Prostate gland (tissue), 2 donors: ENCODE measurements at regions not wholly inside any gene's neighbourhood (a gene's known extent, or its start where the extent isn't known, plus 50 kb on each side); places are given as distances from the start of the nearest gene placed in this dataset.

ENCODE experiments used
- POLR2A ChIP-seq: fragments of 450-650 bp; IDR thresholded peaks from one replicate; pipeline ENCODE4 v1.6.1; 2016; ENCODE audit warnings: antibody characterized with exemption, mild to moderate bottlenecking
- POLR2AphosphoS5 ChIP-seq: sonication (generic); formaldehyde crosslinking; IDR thresholded peaks from one replicate; pipeline ENCODE4 v1.6.1; 2017; ENCODE audit warnings: antibody characterized with exemption
- TF ChIP-seq, protein P1 (sequence below), 4 experiments: fragments of 200-600 bp in 2 of 4; fragments of 450-650 bp in 2 of 4; sonication (generic) in 2 of 4; IDR thresholded peaks; 1 replicate in 3 of 4; 2 replicates in 1 of 4; pipeline ENCODE4 v1.5.1; 2016 to 2019; ENCODE audit warnings: antibody characterized with exemption in 4 of 4, mild to moderate bottlenecking in 2 of 4, moderate library complexity in 2 of 4

DNA sequence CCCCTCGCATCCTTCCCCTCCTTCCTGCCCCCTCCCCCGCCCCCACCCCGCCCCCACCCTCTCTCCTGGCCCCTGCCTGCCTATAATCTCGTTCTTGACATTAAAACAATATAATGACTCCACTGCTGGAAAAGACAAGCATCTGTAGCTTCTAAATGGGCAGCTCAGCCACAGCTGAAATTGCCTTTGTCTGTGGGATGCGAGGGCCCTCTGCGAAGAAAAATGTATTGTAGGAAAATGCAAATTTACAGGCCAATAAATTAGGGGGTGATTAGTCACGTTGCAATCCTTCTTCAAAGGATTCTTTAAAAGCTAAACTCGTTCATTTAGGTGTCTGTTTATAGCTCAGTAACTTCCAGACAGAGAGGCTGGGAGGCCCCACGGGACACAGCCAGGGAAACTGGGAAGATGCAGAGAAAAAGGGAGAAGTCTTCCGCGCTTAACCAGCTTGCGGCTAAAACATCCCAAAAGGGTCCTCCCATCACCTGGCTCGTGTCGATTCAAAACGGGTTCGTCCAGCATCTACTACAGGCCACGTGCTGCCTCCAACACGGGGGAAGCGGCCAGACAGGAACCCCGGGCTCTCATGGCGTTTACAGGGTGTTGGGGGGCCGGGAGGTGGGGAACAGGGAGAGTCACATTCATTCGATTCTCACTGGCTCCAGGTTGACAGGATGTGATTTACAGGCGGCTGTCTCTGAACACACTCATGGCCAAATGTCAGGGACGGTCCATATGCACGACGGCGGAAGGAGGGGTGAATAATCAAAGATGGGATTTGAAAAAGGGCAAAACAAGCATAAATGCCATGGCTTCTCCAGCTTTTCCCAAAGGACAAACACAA lies 100.5 kb upstream of the ZBTB40 start:
- TF ChIP-seq, protein P1, sequence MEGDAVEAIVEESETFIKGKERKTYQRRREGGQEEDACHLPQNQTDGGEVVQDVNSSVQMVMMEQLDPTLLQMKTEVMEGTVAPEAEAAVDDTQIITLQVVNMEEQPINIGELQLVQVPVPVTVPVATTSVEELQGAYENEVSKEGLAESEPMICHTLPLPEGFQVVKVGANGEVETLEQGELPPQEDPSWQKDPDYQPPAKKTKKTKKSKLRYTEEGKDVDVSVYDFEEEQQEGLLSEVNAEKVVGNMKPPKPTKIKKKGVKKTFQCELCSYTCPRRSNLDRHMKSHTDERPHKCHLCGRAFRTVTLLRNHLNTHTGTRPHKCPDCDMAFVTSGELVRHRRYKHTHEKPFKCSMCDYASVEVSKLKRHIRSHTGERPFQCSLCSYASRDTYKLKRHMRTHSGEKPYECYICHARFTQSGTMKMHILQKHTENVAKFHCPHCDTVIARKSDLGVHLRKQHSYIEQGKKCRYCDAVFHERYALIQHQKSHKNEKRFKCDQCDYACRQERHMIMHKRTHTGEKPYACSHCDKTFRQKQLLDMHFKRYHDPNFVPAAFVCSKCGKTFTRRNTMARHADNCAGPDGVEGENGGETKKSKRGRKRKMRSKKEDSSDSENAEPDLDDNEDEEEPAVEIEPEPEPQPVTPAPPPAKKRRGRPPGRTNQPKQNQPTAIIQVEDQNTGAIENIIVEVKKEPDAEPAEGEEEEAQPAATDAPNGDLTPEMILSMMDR (IDR thresholded peaks at IDR 0.05): no peak
- TF ChIP-seq POLR2AphosphoS5 (no peak), POLR2A (no peak)
